Erythroblast (primary cell): ENCODE measurements at regions not wholly inside any gene's neighbourhood (a gene's known extent, or its start where the extent isn't known, plus 50 kb on each side); places are given as distances from the start of the nearest gene placed in this dataset.
"Not testable (repeated sequence)": the region's sequence is repeated elsewhere in the genome, so short reads cannot be mapped to it uniquely, and the experiment has no call there.

Experiments
- DNase-seq, 2 experiments: peaks; one replicate each; lab custom pipeline; 2025; lab: John Stamatoyannopoulos, UW
- GATA1 ChIP-seq: IDR thresholded peaks from 2 replicates; pipeline ENCODE4 v1.6.1; 2011; ENCODE audit warnings: low read depth, mild to moderate bottlenecking, control low read depth, low read length, moderate library complexity
- POLR2A ChIP-seq: IDR thresholded peaks from 2 replicates; pipeline ENCODE4 v1.6.1; 2011; ENCODE audit warnings: mild to moderate bottlenecking, low read length

DNA sequence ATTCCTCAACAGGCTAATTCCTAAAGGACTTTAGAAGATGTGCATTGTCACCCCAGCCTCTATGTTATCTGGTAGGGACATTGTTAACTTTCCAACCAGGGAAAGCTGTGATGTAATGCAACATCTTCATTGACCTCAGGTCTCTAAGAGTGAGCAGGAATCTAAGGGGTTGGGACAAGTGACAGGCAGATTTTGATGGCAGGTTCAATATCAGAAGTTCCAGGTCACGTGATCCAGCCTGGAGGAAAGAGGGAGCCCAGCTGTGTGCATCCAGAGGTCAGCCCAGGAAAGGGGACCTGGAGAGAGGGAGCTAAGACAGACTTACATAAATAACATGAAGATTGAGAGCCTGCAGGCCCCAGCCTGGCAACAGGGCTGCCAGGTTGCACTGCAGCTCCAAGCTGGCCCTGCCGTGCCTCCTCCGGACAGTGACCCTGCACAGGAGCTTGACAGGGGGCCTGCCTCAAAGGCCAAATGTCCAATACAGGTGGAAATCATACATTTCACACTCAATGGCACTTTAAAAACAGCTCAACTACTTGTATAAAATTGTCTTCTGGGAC lies 262.2 kb upstream of the MGAT5 start:
- no peak for TF ChIP-seq POLR2A
- no peak for TF ChIP-seq GATA1
- no peak for DNase-seq

GRCh38 chr2:133992454-133992853 lies 261.4 kb upstream of the MGAT5 start:
- no peak for DNase-seq
- TF ChIP-seq POLR2A, result no peak
- no peak for TF ChIP-seq GATA1

DNA sequence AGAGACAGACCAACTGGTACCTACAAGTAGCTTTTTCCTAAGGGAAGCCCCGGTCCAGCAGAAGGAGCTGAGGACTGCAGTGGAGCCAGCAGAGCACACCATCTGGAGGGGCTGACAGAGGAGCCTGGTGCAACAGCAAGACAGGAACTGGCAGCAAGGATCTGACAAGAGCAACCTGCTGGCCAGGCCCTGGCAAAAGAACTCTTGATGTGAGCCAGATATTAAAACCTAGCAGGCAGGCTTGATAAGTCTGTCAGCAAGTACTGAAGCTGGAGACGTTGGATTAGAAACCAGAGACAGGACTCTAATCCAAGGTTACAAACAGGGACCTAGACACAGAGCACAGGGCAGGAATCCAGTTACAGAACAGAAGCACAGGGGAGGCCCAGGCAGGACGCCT lies 260.7 kb upstream of the MGAT5 start:
- no peak for DNase-seq
- no peak for TF ChIP-seq POLR2A

DNA sequence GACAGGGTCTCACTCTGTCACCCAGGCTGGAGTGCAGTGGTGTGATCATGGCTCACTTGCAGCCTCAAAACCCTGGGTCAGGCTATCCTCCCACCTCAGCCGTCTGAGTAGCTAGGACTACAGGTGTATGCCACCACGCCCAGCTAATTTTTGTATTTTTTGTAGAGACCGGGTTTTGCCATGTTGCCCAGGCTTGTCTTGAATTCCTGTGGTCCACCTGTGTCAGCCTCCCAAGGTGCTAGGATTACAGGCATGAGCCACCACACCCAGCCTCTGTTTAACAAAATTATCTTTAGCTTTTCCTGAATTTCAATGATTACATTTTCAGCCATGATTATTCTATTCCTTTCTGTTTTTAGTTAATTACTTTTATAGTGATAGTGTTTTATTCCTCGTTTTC lies 255.1 kb upstream of the MGAT5 start:
- DNase-seq, result not testable (repeated sequence)

GRCh38 chr2:134002391-134002790 lies 251.5 kb upstream of the MGAT5 start:
- DNase-seq, result no peak
- TF ChIP-seq POLR2A (no peak), GATA1 (no peak)

- TF ChIP-seq POLR2A, result no peak
- no peak for TF ChIP-seq GATA1
- no peak for DNase-seq
Measured at GRCh38 chr2:134002921-134003320, 251.0 kb upstream of the MGAT5 start.

GRCh38 chr2:134004467-134004866 lies 249.4 kb upstream of the MGAT5 start:
- TF ChIP-seq POLR2A (no peak), GATA1 (no peak)
- DNase-seq, result no peak

GRCh38 chr2:134008837-134009236 lies 245.0 kb upstream of the MGAT5 start:
- TF ChIP-seq POLR2A (no peak), GATA1 (no peak)
- DNase-seq, result no peak

DNA sequence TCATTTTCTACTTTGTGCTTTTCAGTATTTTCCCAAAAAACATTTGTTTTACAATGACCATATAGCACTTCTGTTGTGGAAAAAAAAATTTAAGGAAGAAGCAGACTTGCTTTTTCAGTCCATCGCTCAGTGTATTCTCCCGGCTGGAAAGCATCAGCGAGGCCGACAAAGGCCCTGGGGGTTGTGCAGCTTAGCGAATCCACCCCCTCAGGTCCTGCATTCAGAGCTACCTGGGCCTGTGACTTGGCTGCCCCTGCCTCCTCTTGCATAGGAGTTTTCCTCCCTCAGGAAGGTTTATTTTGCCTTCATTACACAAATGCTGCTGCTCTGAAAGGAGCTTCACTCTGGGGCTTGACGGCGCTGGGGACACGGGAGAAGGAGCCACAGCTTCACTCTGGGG lies 244.4 kb upstream of the MGAT5 start:
- TF ChIP-seq GATA1 (no peak), POLR2A (no peak)
- no peak for DNase-seq

DNA sequence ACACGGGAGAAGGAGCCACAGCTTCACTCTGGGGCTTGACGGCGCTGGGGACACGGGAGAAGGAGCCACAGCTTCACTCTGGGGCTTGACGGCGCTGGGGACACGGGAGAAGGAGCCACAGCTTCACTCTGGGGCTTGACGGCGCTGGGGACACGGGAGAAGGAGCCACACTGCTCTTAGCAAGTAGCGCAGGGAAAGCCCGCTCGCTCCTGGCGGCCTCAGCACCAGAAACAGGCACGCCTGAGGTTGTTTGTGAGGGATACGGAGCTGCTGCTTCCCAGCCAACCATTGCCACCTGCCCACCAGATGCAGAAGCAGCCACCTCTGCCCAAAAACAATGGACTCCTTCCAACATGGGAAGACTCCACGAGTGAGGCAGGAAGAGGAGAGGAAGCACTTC lies 244.0 kb upstream of the MGAT5 start:
- not testable (repeated sequence) for DNase-seq

DNA sequence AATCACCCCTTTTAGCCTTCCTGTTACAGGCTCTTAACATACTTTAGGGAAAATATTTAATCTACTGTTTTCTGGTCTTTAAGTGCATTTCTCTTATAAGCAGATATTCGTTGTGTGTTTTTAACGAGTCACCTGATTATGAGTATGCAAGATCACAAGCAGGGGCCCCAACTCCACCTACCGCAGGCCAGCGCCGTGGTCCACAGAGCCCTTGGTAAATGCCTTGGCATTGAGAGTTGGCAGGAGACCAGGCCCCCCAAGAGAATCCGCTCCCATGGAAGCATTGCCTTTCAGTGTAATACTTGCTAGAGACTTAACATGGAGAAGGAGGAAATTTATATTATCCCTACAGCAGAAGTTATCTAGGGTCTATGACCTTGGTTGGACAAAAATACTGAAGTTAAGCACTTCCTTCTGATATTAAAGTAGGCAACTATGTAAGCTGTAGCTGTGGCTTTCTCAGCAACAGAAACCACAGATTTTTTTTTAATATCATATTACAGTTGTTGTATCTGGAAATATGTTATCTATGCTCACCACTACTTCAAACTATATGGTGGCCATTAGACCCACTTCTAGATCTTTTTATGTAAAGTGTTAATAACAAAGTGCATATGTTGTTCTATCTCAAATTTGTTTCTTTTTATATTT lies 241.8 kb upstream of the MGAT5 start:
- TF ChIP-seq POLR2A (no peak), GATA1 (no peak)
- DNase-seq, result no peak

- no peak for DNase-seq
- TF ChIP-seq POLR2A, result no peak
Measured at GRCh38 chr2:134014196-134014960, 239.5 kb upstream of the MGAT5 start.

DNA sequence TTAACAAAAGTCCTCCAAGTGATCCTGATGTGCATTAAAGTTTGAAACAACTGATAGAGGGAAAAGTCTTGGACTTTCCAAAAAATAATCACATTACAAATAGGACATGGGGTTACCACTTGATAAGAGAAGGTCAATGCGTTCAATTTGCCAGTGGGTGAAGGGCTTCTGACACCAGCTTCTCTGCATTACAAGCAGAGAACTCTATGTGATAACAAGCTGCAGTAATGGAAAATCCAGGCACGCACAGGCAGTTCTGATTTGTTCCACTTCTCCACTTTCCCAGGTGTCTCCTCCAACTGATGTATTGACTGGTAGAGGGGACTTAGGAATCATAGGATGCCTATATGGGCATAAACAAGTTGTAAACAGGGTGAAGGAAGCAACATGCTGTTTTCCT lies 234.0 kb upstream of the MGAT5 start:
- TF ChIP-seq GATA1 (no peak), POLR2A (no peak)
- DNase-seq, result no peak

DNA sequence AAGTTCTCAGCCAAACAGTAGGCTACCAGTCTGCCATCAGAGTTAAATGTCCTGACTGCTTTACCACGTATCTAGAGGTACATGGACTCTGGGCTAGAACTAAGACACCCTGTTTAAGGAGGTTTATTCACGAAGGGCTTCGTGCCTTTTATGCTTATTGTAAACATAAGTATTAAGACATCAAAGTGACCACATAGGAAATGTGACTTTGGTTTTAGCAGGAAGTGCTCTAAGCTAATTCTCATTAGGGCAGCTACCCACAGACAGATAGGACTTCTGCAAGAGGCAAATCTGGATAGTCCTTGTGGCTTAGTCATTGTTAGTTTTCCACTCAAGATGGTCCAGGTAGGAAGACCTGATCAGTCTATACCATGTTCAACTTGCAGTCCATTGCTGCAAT lies 233.3 kb upstream of the MGAT5 start:
- TF ChIP-seq GATA1, result no peak
- TF ChIP-seq POLR2A, result no peak

GRCh38 chr2:134021830-134022524 lies 231.9 kb upstream of the MGAT5 start:
- TF ChIP-seq GATA1 (no peak), POLR2A (no peak)
- DNase-seq, result no peak

More for the DNA sequence above, 233.3 kb upstream of the MGAT5 start:
- DNase-seq, result no peak
